DOHH2 (cell line): ENCODE measurements at regions not wholly inside any gene's neighbourhood (a gene's known extent, or its start where the extent isn't known, plus 50 kb on each side); places are given as distances from the start of the nearest gene placed in this dataset.

Source experiments
- H3F3A ChIP-seq: fragments of 200-600 bp; sonication (generic), shearing (Covaris generic); 2 replicates; pipeline ENCODE4 v1.6.0; 2016; ENCODE audit warnings: antibody characterized with exemption, mild to moderate bottlenecking; ENCODE audit not compliant: control insufficient read depth, insufficient read depth
- H3K27ac ChIP-seq: fragments of 200-600 bp; sonication (generic); 2 replicates; pipeline ENCODE4 v1.5.1; 2014; ENCODE audit warnings: low read depth, mild to moderate bottlenecking, low read length, moderate library complexity
- H3K27me3 ChIP-seq: fragments of 200-600 bp; sonication (generic); 2 replicates; pipeline ENCODE4 v1.6.1; 2014; ENCODE audit warnings: mild to moderate bottlenecking, low read length, mixed read lengths; ENCODE audit not compliant: control insufficient read depth
- H3K36me3 ChIP-seq: fragments of 200-600 bp; sonication (generic); 2 replicates; pipeline ENCODE4 v1.6.1; 2014; ENCODE audit warnings: mild to moderate bottlenecking, low read length, moderate library complexity, mixed read lengths; ENCODE audit not compliant: control insufficient read depth
- H3K4me1 ChIP-seq: fragments of 200-600 bp; sonication (generic); 2 replicates; pipeline ENCODE4 v1.6.1; 2014; ENCODE audit warnings: mild to moderate bottlenecking, low read length, mixed read lengths; ENCODE audit not compliant: control insufficient read depth
- H3K4me2 ChIP-seq: fragments of 200-600 bp; sonication (generic); 2 replicates; pipeline ENCODE4 v1.6.0; 2014; ENCODE audit warnings: mild to moderate bottlenecking, low read length, moderate library complexity
- H3K4me3 ChIP-seq: fragments of 200-600 bp; sonication (generic); 2 replicates; pipeline ENCODE4 v1.5.1; 2014; ENCODE audit warnings: mild to moderate bottlenecking, low read length, mixed read lengths
- H3K79me2 ChIP-seq: fragments of 200-600 bp; sonication (generic); 2 replicates; pipeline ENCODE4 v1.6.1; 2014; ENCODE audit warnings: mild to moderate bottlenecking, low read length, mixed read lengths; ENCODE audit not compliant: control insufficient read depth
- H3K9me2 ChIP-seq: fragments of 200-600 bp; sonication (generic); replicated peaks from 2 replicates; pipeline ENCODE4 v1.6.1; 2014; ENCODE audit warnings: mild to moderate bottlenecking, low read length, mixed read lengths; ENCODE audit not compliant: control insufficient read depth
- H3K9me3 ChIP-seq: fragments of 200-600 bp; sonication (generic); 2 replicates; pipeline ENCODE4 v1.6.1; 2014; ENCODE audit warnings: antibody characterized with exemption, low read length, mixed read lengths; ENCODE audit not compliant: control insufficient read depth, insufficient read depth
- H4K20me1 ChIP-seq: fragments of 200-600 bp; sonication (generic); 2 replicates; pipeline ENCODE4 v1.6.0; 2014; ENCODE audit warnings: low read depth, mild to moderate bottlenecking, antibody characterized with exemption, low read length, moderate library complexity; ENCODE audit not compliant: control insufficient read depth, insufficient read depth
- EZH2phosphoT487 ChIP-seq: fragments of 200-600 bp; sonication (generic); IDR thresholded peaks from 2 replicates; pipeline ENCODE4 v1.6.1; 2017; ENCODE audit warnings: borderline replicate concordance, mild to moderate bottlenecking, antibody characterized with exemption, low read length, moderate library complexity, mixed read lengths
- TF ChIP-seq, protein P1 (sequence below): fragments of 200-600 bp; sonication (generic); IDR thresholded peaks from one replicate; pipeline ENCODE4 v1.5.1; 2014; ENCODE audit warnings: antibody characterized with exemption, mild to moderate bottlenecking, low read depth, low read length; ENCODE audit not compliant: poor library complexity, severe bottlenecking

DNA sequence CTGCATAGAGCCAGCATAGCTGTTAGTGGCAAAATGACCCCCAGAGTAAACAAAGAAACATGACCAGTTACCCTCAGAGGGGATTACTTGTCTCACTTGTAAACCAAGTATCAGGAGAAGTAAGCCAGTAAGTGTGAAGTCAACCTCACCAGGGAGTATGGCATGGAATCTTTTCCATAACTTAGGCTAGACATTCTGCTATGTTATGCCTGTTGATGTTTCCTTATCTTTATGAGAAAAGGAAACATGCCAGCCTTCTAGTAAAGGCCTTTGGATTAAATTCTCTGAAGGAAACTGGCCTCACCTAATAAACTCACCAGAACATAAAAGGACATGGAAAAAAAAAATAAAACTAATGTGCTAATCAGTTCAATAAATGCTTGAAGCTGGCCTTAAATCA is 87.7 kb downstream of the SEM1 start:
- Histone ChIP-seq H3K4me1 (no peaks in the 10 kb centered on the region), H3K4me3 (no peak overlapping the region), H3K4me2 (no peak overlapping the region), H3K27me3 (no peaks in the 10 kb centered on the region; the same call in none of the 2 replicates), H3K79me2 (no peaks in the 10 kb centered on the region), H3K9me3 (no peaks in the 10 kb centered on the region), H3K27ac (no peak overlapping the region), H3K9me2 (no peaks in the 10 kb centered on the region), H3K36me3 (no peaks in the 10 kb centered on the region), H4K20me1 (no peaks in the 10 kb centered on the region), H3F3A (no peaks in the 10 kb centered on the region)
- TF ChIP-seq EZH2phosphoT487 = no peak
- TF ChIP-seq, protein P1, sequence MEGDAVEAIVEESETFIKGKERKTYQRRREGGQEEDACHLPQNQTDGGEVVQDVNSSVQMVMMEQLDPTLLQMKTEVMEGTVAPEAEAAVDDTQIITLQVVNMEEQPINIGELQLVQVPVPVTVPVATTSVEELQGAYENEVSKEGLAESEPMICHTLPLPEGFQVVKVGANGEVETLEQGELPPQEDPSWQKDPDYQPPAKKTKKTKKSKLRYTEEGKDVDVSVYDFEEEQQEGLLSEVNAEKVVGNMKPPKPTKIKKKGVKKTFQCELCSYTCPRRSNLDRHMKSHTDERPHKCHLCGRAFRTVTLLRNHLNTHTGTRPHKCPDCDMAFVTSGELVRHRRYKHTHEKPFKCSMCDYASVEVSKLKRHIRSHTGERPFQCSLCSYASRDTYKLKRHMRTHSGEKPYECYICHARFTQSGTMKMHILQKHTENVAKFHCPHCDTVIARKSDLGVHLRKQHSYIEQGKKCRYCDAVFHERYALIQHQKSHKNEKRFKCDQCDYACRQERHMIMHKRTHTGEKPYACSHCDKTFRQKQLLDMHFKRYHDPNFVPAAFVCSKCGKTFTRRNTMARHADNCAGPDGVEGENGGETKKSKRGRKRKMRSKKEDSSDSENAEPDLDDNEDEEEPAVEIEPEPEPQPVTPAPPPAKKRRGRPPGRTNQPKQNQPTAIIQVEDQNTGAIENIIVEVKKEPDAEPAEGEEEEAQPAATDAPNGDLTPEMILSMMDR = no peak

DNA sequence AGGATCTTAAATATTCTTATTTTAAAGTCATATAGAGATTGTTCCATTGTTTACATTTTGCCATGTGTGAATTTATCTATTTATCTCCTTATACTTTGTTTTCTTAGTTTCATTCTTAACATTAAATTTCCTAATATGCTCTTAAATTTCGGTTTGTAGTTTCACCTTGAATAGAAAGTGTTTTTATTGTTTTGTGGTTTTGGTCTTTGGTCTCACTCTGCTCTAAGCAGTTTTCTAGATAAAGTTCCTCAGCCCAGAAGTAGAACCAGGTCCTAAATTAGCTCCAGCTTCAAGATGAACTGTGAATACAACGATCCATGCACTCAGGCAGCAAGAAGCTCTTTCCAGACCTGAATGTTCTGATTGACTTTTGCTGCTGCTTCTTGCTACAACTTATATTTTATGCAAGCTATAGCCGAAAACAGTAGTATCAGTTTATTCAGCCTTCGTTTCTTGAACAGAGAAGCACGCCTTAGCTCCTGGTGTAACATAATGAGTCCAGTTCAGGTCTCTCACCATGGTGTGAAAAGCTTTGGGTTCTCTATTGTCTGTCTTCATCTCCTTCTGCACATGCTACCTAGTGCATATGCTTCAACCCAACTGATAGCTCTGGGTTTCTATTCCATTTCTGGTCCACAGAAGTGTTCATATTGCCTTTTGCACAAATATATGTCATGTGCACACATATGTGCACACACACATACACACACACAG is 95.3 kb downstream of the SEM1 start:
- H3K27ac ChIP-seq = no peak overlapping the region
- no peaks in the 10 kb centered on the region for H3F3A ChIP-seq
- H3K36me3 ChIP-seq = no peaks in the 10 kb centered on the region
- no peaks in the 10 kb centered on the region for H3K9me2 ChIP-seq
- H3K79me2 ChIP-seq = no peaks in the 10 kb centered on the region
- H3K4me2 ChIP-seq = no peak overlapping the region
- H3K4me3 ChIP-seq = no peak overlapping the region
- no peaks in the 10 kb centered on the region for H3K27me3 ChIP-seq
- no peaks in the 10 kb centered on the region for H4K20me1 ChIP-seq
- no peaks in the 10 kb centered on the region for H3K9me3 ChIP-seq
- no peak for TF ChIP-seq EZH2phosphoT487
- TF ChIP-seq, protein P1 = no peak
- no peaks in the 10 kb centered on the region for H3K4me1 ChIP-seq

DNA sequence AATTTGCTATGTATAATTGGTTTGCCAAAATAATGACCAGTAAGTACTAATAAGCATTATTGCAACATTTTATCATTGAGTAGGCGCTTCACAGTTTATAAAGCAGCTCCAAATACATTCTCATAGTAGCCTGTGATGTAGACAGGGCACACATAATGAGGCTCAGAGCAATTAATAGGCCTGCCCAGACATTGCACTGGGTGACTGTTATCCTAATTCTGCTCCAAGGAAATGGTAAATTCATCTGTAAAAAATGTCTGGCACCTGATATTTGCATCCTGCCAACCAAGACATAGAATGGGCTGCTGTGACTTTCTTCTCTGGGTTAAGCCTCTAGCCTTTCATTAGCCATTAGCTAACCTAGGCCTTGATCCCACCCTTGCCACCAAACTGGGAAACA is 97.6 kb downstream of the SEM1 start:
- H3K9me2 ChIP-seq = no peaks in the 10 kb centered on the region
- no peaks in the 10 kb centered on the region for H3K27me3 ChIP-seq
- no peaks in the 10 kb centered on the region for H3K9me3 ChIP-seq
- no peak overlapping the region for H3K27ac ChIP-seq
- H3K4me1 ChIP-seq = no peaks in the 10 kb centered on the region
- H3K4me3 ChIP-seq = no peak overlapping the region
- TF ChIP-seq, protein P1 = no peak
- no peak for TF ChIP-seq EZH2phosphoT487
- no peaks in the 10 kb centered on the region for H4K20me1 ChIP-seq
- no peak overlapping the region for H3K4me2 ChIP-seq
- H3K79me2 ChIP-seq = no peaks in the 10 kb centered on the region
- no peaks in the 10 kb centered on the region for H3F3A ChIP-seq
- H3K36me3 ChIP-seq = no peaks in the 10 kb centered on the region
